Esophagus muscularis mucosa (tissue), 4 donors: ENCODE measurements at regions not wholly inside any gene's neighbourhood (a gene's known extent, or its start where the extent isn't known, plus 50 kb on each side); places are given as distances from the start of the nearest gene placed in this dataset.

Experiments used
- EP300 ChIP-seq: sonication (generic); formaldehyde crosslinking; IDR thresholded peaks from one replicate; pipeline ENCODE4 v1.6.1; 2017; ENCODE audit warnings: antibody characterized with exemption
- POLR2A ChIP-seq: fragments of 450-650 bp; IDR thresholded peaks from one replicate; pipeline ENCODE4 v1.6.1; 2017; ENCODE audit warnings: antibody characterized with exemption, moderate library complexity, mild to moderate bottlenecking, low read depth
- TF ChIP-seq, protein P1 (sequence below), 3 experiments: fragments of 200-600 bp in 2 of 3; fragments of 450-650 bp in 1 of 3; sonication (generic) in 2 of 3; IDR thresholded peaks; one replicate each; pipeline ENCODE4 v1.5.1; 2017 to 2019; ENCODE audit warnings: antibody characterized with exemption in 3 of 3, mild to moderate bottlenecking in 2 of 3, moderate library complexity in 1 of 3

DNA sequence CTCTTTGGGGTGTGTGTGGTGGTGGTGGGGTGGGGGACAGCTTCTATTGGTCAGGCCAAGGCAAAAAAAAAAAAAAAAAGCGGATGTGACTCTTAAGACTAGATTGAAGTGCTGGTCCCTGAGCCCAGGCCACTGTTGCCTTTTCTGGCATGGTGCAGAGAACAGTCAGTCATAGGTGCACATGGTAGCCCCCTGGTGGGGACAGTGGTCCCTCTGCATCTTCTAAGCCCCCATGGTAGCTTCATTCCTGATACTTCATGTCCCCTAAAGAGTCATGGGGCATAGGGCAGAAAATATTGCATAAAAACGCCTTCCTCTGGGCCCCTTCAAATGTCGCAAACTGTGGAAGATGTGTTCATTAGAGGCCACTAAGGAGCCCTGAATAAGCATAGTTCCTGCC, 371.8 kb downstream of the NPHP4 start:
- TF ChIP-seq, protein P1, sequence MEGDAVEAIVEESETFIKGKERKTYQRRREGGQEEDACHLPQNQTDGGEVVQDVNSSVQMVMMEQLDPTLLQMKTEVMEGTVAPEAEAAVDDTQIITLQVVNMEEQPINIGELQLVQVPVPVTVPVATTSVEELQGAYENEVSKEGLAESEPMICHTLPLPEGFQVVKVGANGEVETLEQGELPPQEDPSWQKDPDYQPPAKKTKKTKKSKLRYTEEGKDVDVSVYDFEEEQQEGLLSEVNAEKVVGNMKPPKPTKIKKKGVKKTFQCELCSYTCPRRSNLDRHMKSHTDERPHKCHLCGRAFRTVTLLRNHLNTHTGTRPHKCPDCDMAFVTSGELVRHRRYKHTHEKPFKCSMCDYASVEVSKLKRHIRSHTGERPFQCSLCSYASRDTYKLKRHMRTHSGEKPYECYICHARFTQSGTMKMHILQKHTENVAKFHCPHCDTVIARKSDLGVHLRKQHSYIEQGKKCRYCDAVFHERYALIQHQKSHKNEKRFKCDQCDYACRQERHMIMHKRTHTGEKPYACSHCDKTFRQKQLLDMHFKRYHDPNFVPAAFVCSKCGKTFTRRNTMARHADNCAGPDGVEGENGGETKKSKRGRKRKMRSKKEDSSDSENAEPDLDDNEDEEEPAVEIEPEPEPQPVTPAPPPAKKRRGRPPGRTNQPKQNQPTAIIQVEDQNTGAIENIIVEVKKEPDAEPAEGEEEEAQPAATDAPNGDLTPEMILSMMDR (IDR thresholded peaks at IDR 0.05), result no peak
- TF ChIP-seq EP300 (no peak), POLR2A (no peak)
